IMR-90 (cell line): ENCODE measurements at regions not wholly inside any gene's neighbourhood (a gene's known extent, or its start where the extent isn't known, plus 50 kb on each side); places are given as distances from the start of the nearest gene placed in this dataset.

Experiments
- ATAC-seq: fragments of 200-7000 bp; cut with Tn5 transposase; 2 replicates; pipeline ENCODE4 v1.9.1; 2020; ENCODE audit warnings: low read depth, mild to moderate bottlenecking, moderate library complexity
- BruUV-seq: library from RNA; stranded (reverse); fragments of 400-500 nt; replicated peaks from 2 replicates; lab custom pipeline; 2021; lab: Mats Ljungman, UMichigan
- CTCF ChIA-PET: fragments of 300-600 bp; formaldehyde crosslinking; extraction: SDS; loops from one replicate; lab custom pipeline; 2021; ENCODE audit warnings: antibody characterized with exemption; lab: Yijun Ruan, JAX
- POLR2A ChIA-PET: fragments of 300-600 bp; sonication (Branson Sonifier 250); formaldehyde crosslinking; loops from one replicate; lab custom pipeline; 2022; ENCODE audit warnings: antibody characterized with exemption; ENCODE audit not compliant: unreplicated experiment; lab: Charles Lee
- DNase-seq: peaks from one replicate; pipeline ENCODE4 v3.0.0; 2013
- H2AFZ ChIP-seq: replicated peaks from 2 replicates; pipeline ENCODE3; 2013; ENCODE audit warnings: low read length, mild to moderate bottlenecking; ENCODE audit not compliant: poor library complexity
- H2AK5ac ChIP-seq: 2 replicates; pipeline ENCODE4 v1.6.1; 2013; ENCODE audit warnings: low read depth, low read length, inconsistent platforms
- H2AK9ac ChIP-seq: replicated peaks from 2 replicates; pipeline ENCODE3; 2013; ENCODE audit warnings: mild to moderate bottlenecking, low read depth, low read length, moderate library complexity; ENCODE audit not compliant: poor library complexity
- H2BK120ac ChIP-seq: 2 replicates; pipeline ENCODE4 v1.6.1; 2013; ENCODE audit warnings: low read depth, low read length, inconsistent platforms
- H2BK15ac ChIP-seq: 3 replicates; pipeline ENCODE4 v1.6.1; 2013; ENCODE audit warnings: low read depth, low read length, inconsistent platforms
- H2BK20ac ChIP-seq: 2 replicates; pipeline ENCODE4 v1.6.1; 2013; ENCODE audit warnings: low read depth, mild to moderate bottlenecking, inconsistent platforms, low read length, moderate library complexity
- H2BK5ac ChIP-seq: 2 replicates; pipeline ENCODE4 v1.6.1; 2013; ENCODE audit warnings: mild to moderate bottlenecking, low read depth, low read length, inconsistent platforms; ENCODE audit not compliant: poor library complexity, severe bottlenecking
- H3K14ac ChIP-seq: replicated peaks from 2 replicates; pipeline ENCODE4 v1.6.1; 2013; ENCODE audit warnings: low read depth, low read length, inconsistent platforms
- H3K18ac ChIP-seq: 2 replicates; pipeline ENCODE4 v1.6.1; 2013; ENCODE audit warnings: low read depth, low read length, control low read depth
- H3K23ac ChIP-seq: 2 replicates; pipeline ENCODE4 v1.6.1; 2013; ENCODE audit warnings: low read depth, low read length, inconsistent platforms
- H3K27ac ChIP-seq: 2 replicates; pipeline ENCODE4 v1.5.1; 2013; ENCODE audit warnings: mild to moderate bottlenecking, control low read depth, low read length; ENCODE audit not compliant: insufficient read depth
- H3K27me3 ChIP-seq: 2 replicates; pipeline ENCODE4 v1.6.1; 2013; ENCODE audit warnings: low read length; ENCODE audit not compliant: control insufficient read depth, insufficient read depth
- H3K36me3 ChIP-seq: 2 replicates; pipeline ENCODE4 v1.6.1; 2013; ENCODE audit warnings: low read length, mixed read lengths; ENCODE audit not compliant: control insufficient read depth, insufficient read depth
- H3K4ac ChIP-seq: 2 replicates; pipeline ENCODE4 v1.6.1; 2013; ENCODE audit warnings: low read depth, low read length, inconsistent platforms
- H3K4me1 ChIP-seq: 2 replicates; pipeline ENCODE4 v1.6.1; 2013; ENCODE audit warnings: low read length, mixed read lengths; ENCODE audit not compliant: control insufficient read depth, insufficient read depth
- H3K4me2 ChIP-seq: 2 replicates; pipeline ENCODE4 v1.6.1; 2013; ENCODE audit warnings: low read depth, mild to moderate bottlenecking, control low read depth, low read length, moderate library complexity
- H3K4me3 ChIP-seq: 2 replicates; pipeline ENCODE4 v1.5.1; 2013; ENCODE audit warnings: low read depth, mild to moderate bottlenecking, control low read depth, low read length, moderate library complexity; ENCODE audit not compliant: insufficient read depth
- H3K56ac ChIP-seq: 2 replicates; pipeline ENCODE4 v1.6.1; 2013; ENCODE audit warnings: low read length, inconsistent platforms; ENCODE audit not compliant: insufficient read depth; ENCODE audit errors: extremely low read depth
- H3K79me1 ChIP-seq, 2 experiments: 2 replicates each; pipeline ENCODE4 v1.6.1; 2013; ENCODE audit warnings: low read length in 2 of 2, inconsistent platforms in 1 of 2, low read depth in 1 of 2
- H3K9ac ChIP-seq: 2 replicates; pipeline ENCODE4 v1.6.1; 2013; ENCODE audit warnings: low read depth, low read length, control low read depth
- H3K9me1 ChIP-seq: 2 replicates; pipeline ENCODE4 v1.6.1; 2013; ENCODE audit warnings: low read length, inconsistent platforms; ENCODE audit not compliant: insufficient read depth
- H3K9me3 ChIP-seq: 2 replicates; pipeline ENCODE4 v1.6.1; 2013; ENCODE audit warnings: low read length; ENCODE audit not compliant: control insufficient read depth, insufficient read depth
- H4K20me1 ChIP-seq: 2 replicates; pipeline ENCODE4 v1.6.1; 2013; ENCODE audit warnings: low read length, inconsistent platforms; ENCODE audit not compliant: insufficient read depth
- H4K5ac ChIP-seq: 2 replicates; pipeline ENCODE4 v1.6.1; 2013; ENCODE audit warnings: mild to moderate bottlenecking, low read depth, low read length, control low read depth
- H4K8ac ChIP-seq, 2 experiments: 2 replicates each; pipeline ENCODE4 v1.6.1; 2013; ENCODE audit warnings: low read depth in 2 of 2, low read length in 2 of 2, control low read depth in 1 of 2, inconsistent platforms in 1 of 2
- H4K91ac ChIP-seq: 2 replicates; pipeline ENCODE4 v1.6.1; 2013; ENCODE audit warnings: low read depth, low read length, inconsistent platforms; ENCODE audit not compliant: insufficient read depth
- BHLHE40 ChIP-seq: fragments of 150-350 bp; IDR thresholded peaks from 2 replicates; pipeline ENCODE4 v1.6.1; 2016; ENCODE audit warnings: mild to moderate bottlenecking, low read depth, low read length
- CEBPB ChIP-seq: IDR thresholded peaks from 2 replicates; pipeline ENCODE4 v1.6.1; 2012; ENCODE audit warnings: low read depth, low read length, improper control_type of control experiment
- MXI1 ChIP-seq: IDR thresholded peaks from 2 replicates; pipeline ENCODE4 v1.6.1; 2012; ENCODE audit warnings: low read depth, mild to moderate bottlenecking, low read length, moderate library complexity, borderline replicate concordance
- NFE2L2 ChIP-seq: fragments of 150-350 bp; IDR thresholded peaks from 2 replicates; pipeline ENCODE4 v1.6.1; 2016; ENCODE audit warnings: low read depth, mild to moderate bottlenecking, low read length
- RCOR1 ChIP-seq: IDR thresholded peaks from 2 replicates; pipeline ENCODE4 v1.6.1; 2012; ENCODE audit warnings: mild to moderate bottlenecking, low read length, improper control_type of control experiment; ENCODE audit not compliant: insufficient replicate concordance
- SMC3 ChIP-seq: fragments of 150-350 bp; IDR thresholded peaks from 2 replicates; pipeline ENCODE4 v1.6.1; 2016; ENCODE audit warnings: low read depth, mild to moderate bottlenecking, antibody characterized with exemption, low read length, moderate library complexity
- WGBS, 2 experiments: methylation state at CpG; one replicate each; pipeline versions ENCODE4 v1.1.5 to v1.1.7; 2013; ENCODE audit warnings: missing lambda C conversion rate in 2 of 2; ENCODE audit not compliant: insufficient read length in 1 of 2; ENCODE audit errors: extremely low coverage in 2 of 2; 5-methylcytosine and 5-hydroxymethylcytosine counted together
- dilution Hi-C: fragments of 300-500 bp; cut with HindIII; formaldehyde crosslinking; loops from one replicate; pipeline ENCODE4 v1.14.3; 2018; ENCODE audit warnings: low sequenced_read_pairs; ENCODE audit not compliant: unreplicated experiment
- in situ Hi-C: fragments of 300-500 bp; cut with MboI; formaldehyde crosslinking; loops from 3 replicates; pipeline ENCODE4 v1.14.3; 2019; ENCODE audit warnings: low sequenced_read_pairs, inconsistent platforms, mixed read lengths
- intact Hi-C: fragments of 100-400 bp; cut with micrococcal nuclease; formaldehyde crosslinking; loops from 2 replicates; pipeline ENCODE4 v1.10.0; 2022
- TF ChIP-seq, protein P1 (sequence below): fragments of 150-350 bp; IDR thresholded peaks from 2 replicates; pipeline ENCODE4 v1.6.1; 2016; ENCODE audit warnings: low read depth, mild to moderate bottlenecking, low read length, moderate library complexity, borderline replicate concordance

DNA sequence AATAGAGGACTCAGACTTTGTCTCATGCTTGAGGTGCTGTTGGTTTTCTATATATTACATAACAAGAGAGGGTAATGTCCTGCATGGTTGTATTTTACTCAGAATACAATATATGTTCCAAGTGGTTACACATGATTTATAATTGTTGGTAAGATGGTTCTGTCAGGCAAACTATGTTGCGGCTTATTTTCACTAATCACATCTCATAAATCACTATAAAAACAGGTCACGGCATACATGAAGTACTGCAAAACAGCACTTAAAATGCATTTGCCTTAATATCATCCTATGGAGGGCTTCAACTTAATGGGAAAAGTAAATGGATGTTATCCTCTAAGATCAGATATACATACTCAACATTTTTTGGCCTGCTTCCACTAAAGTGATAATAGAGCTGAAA is 246.0 kb upstream of the ARSJ start:
- no peak for TF ChIP-seq MXI1
- no peak for TF ChIP-seq RCOR1
- TF ChIP-seq BHLHE40 = no peak
- TF ChIP-seq CEBPB = no peak
- no peak for TF ChIP-seq SMC3
- TF ChIP-seq, protein P1, sequence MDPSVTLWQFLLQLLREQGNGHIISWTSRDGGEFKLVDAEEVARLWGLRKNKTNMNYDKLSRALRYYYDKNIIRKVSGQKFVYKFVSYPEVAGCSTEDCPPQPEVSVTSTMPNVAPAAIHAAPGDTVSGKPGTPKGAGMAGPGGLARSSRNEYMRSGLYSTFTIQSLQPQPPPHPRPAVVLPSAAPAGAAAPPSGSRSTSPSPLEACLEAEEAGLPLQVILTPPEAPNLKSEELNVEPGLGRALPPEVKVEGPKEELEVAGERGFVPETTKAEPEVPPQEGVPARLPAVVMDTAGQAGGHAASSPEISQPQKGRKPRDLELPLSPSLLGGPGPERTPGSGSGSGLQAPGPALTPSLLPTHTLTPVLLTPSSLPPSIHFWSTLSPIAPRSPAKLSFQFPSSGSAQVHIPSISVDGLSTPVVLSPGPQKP = no peak
- TF ChIP-seq NFE2L2 = no peak
- no peak overlapping the region for H3K4me3 ChIP-seq
- no peak for ATAC-seq

More for the DNA sequence above, 246.0 kb upstream of the ARSJ start:
- Histone ChIP-seq H3K56ac (no peak overlapping the region), H3K4ac (no peak overlapping the region), H3K79me1 (no peaks in the 10 kb centered on the region), H4K8ac (no peak overlapping the region), H3K27me3 (no peaks in the 10 kb centered on the region), H3K9me1 (no peaks in the 10 kb centered on the region), H3K4me1 (peaks cover 2% of the 10 kb centered on the region; the same call in 1 of the 2 replicates), H3K23ac (no peak overlapping the region; the same call in 1 of the 2 replicates), H3K36me3 (no peaks in the 10 kb centered on the region), H2AK9ac (no peak overlapping the region), H2BK20ac (no peak overlapping the region), H2BK15ac (no peak overlapping the region), H3K4me2 (no peak overlapping the region), H3K9me3 (no peaks in the 10 kb centered on the region), H2BK5ac (no peak overlapping the region), H2BK120ac (no peak overlapping the region), H3K9ac (no peak overlapping the region), H2AFZ (no peak overlapping the region), H3K27ac (no peak overlapping the region), H4K91ac (no peak overlapping the region), H2AK5ac (no peak overlapping the region), H4K5ac (no peak overlapping the region), H3K18ac (no peak overlapping the region), H3K14ac (no peak overlapping the region), H4K20me1 (no peaks in the 10 kb centered on the region)
- no CpG with 5 or more reads among the region's 2 CpGs for WGBS, 2 experiments
- dilution Hi-C loops (no loop called here), in situ Hi-C loops (no loop called here), intact Hi-C loops (no loop called here)
- no peak for DNase-seq
- BruUV-seq = no TSS peak
- ChIA-PET CTCF (no interaction called here), POLR2A (no interaction called here)
